Vagina (tissue), 2 donors: ENCODE measurements at regions not wholly inside any gene's neighbourhood (a gene's known extent, or its start where the extent isn't known, plus 50 kb on each side); places are given as distances from the start of the nearest gene placed in this dataset.

Source experiments
- CTCF ChIP-seq, 3 experiments: fragments of 450-650 bp in 2 of 3; fragments of 200-600 bp in 1 of 3; sonication (generic) in 1 of 3; IDR thresholded peaks; one replicate each; pipeline ENCODE4 v1.5.1; 2017 to 2019; ENCODE audit warnings: antibody characterized with exemption in 3 of 3, mild to moderate bottlenecking in 2 of 3, moderate library complexity in 2 of 3
- POLR2AphosphoS5 ChIP-seq, 2 donors: sonication (generic); formaldehyde crosslinking; IDR thresholded peaks; one replicate each; pipeline ENCODE4 v1.9.0; 2017; ENCODE audit warnings: antibody characterized with exemption in 2 of 2, mild to moderate bottlenecking in 2 of 2, low read depth in 1 of 2; ENCODE audit not compliant: insufficient read depth in 1 of 2

- TF ChIP-seq CTCF (IDR thresholded peaks at IDR 0.05) (no peak), POLR2AphosphoS5 (IDR thresholded peaks at IDR 0.05; ENCODE audit: insufficient read depth in 1 of 2, low read depth in 1 of 2) (no peak)
Observed at GRCh38 chr2:223306371-223306770, 254.4 kb downstream of the KCNE4 start.
